GM21515 (cell line): ENCODE measurements at regions not wholly inside any gene's neighbourhood (a gene's known extent, or its start where the extent isn't known, plus 50 kb on each side); places are given as distances from the start of the nearest gene placed in this dataset.
"Not testable (repeated sequence)": the region's sequence is repeated elsewhere in the genome, so short reads cannot be mapped to it uniquely, and the experiment has no call there.

Experiments
- ATAC-seq: cut with Tn5 transposase; IDR thresholded peaks from one replicate; pipeline ENCODE4 v1.9.1; 2021; ENCODE audit not compliant: unreplicated experiment

DNA sequence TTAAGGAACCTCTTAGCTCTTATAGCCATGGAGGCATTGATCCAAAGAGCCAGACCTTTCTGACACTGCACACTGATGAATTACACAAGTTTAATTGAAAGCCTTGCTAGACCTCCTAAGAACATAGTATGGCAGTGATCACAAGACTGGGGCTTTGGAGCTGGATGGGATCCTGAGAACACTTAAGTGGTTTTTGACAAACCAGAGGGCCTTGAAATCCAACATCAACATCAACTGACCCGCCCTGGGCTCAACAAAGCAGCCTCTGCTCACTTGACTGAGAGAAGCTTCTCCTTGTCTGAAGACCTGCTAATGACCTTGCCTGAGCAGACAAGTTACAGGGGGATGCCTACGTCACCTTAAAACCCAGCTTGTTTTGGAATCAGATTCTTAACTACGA is 257.6 kb downstream of the KLF13 start:
- ATAC-seq: no peak

- no peak for ATAC-seq
These were observed 258.6 kb downstream of the KLF13 start for GRCh38 chr15:31585240-31585639.

DNA sequence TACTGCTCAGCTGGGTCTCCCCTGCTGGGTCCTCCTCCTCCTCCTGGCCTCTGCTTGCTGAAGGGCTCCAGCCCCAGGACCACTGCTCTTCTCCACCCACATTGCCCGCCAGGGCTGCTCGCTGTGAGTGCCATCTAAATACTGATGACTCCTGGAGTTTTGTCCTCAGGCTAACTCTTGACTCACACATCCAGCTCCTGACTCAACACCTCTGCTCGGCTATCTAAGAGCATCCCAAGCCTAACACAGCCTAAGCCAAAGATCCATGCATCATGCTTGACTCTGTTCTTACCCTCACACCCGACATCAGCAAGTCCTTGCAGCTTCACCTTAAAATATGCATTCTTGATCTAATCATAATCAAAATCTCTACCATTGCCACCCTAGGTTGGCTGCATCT is 260.2 kb downstream of the KLF13 start:
- ATAC-seq: no peak

GRCh38 chr15:31587583-31587982 is 260.9 kb downstream of the KLF13 start:
- no peak for ATAC-seq

DNA sequence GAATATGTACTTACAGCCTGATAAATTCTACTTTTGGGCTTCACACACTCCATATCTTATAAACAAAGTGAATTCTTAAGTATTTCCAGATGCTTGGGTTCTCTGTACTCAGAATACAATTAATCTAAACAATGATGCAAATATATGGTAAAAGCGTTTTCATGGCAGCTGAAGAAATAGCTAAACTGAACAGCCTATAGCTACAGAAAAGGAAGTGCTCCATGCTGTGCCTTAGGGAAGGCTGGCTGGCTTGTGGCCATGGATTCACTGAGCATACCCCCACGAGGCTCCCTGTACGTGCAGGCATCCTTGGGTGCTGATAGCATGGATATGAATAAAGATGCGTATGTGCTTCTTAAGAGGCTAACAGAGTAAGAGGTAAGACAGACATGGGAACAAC is 264.0 kb downstream of the KLF13 start:
- no peak for ATAC-seq

DNA sequence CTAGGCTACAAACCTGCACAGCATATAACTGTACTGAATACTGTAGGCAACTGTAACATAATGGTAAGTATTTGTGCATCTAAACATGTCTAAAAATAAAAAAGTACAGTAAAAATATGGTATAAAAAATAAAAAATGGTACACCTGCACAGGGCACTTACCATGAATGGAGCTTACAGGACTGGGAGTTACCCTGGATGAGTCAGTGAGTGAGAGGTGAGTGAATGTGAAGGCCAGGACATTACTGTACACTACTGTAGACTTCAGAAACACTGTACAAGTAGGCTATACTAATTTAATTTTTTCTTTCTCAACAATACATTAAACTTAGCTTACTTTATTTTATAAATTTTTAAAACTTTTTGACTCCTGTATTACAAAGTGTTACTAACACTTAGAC is 265.3 kb downstream of the KLF13 start:
- ATAC-seq: no peak

DNA sequence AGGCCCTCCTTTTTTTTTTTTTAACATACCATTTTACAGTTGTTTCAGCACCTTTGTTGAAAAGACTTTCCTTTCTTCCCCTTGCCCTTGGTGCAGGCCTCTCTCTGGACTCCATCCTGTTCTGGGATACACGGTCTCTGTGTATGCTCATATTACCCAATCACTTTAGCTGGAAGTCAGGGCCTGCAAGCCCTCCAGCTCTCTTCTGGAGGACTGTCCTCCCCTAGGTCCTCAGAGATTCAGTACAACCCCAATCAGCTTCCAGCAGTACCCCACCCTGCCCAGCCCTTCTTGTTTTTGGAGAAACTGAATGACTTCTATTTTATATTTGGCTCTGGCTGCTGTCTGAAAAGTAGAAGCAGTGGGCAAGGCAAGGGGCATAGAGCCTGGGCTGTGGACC is 270.8 kb downstream of the KLF13 start:
- no peak for ATAC-seq

GRCh38 chr15:31598620-31599019 is 272.0 kb downstream of the KLF13 start:
- ATAC-seq: no peak

GRCh38 chr15:31605467-31605931 is 278.9 kb downstream of the KLF13 start:
- no peak for ATAC-seq

DNA sequence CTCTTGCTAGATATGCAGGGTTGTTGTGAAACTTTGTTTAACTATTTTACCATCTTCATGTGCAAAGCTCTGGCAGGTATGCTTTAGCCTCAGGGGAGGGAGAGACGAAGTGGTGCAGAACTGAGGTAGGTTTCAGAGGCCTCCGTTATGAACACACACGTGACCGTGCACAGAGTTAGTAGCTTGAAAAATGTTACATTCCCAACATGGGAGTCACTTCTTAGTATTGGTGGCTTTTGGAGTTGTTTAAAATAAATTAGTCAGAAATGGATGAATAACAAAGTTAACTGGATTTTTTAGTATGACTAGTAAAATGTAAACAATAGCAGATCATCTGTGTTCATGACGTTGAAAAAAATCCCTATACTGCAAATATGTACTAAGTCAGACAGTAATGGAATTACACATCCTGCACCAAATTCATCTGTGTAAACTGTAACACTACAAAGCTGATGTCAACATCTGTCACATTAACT is 279.6 kb downstream of the KLF13 start:
- ATAC-seq: no peak

- ATAC-seq: no peak
These were observed 280.4 kb downstream of the KLF13 start for GRCh38 chr15:31606931-31607497.

GRCh38 chr15:31607656-31608055 is 281.0 kb downstream of the KLF13 start:
- no peak for ATAC-seq

DNA sequence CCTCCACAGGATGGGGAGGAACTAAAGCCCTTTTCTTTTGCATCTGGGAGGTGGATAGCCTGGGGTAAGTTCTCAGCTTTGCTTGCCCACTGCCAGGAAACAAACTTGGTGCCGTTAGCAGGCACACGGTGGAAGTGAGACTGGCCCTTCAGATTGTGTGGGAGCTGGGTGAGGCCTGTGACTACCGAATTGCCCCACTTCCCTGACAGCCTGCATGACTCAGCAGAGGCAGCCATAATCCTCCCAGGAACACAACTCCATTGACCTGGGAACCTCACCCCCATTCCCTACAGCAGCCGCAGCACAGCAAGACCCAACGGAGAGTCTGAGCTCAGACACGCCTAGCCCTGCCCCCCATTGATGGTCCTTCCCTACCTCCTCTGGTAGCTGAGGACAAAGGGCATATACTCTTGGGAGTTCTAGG is 282.6 kb downstream of the KLF13 start:
- no peak for ATAC-seq

DNA sequence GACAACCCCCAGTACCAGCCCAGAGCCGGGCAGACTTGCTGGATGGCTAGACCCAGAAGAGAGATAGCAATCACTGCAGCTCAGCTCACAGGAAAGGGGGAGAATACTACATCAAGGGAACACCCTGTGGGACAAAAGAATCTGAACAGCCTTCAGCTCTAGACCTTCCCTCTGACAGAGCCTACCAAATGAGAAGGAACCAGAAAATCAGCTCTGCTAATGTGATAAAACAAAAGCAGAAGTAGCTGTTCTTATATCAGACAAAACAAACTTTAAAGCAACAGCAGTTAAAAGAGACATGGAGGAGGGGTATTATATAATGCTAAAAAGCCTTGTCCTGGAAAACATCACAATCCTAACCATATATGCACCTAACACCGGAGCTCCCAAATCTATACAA is 283.3 kb downstream of the KLF13 start:
- no peak for ATAC-seq

GRCh38 chr15:31615643-31616415 is 289.2 kb downstream of the KLF13 start:
- no peak for ATAC-seq

DNA sequence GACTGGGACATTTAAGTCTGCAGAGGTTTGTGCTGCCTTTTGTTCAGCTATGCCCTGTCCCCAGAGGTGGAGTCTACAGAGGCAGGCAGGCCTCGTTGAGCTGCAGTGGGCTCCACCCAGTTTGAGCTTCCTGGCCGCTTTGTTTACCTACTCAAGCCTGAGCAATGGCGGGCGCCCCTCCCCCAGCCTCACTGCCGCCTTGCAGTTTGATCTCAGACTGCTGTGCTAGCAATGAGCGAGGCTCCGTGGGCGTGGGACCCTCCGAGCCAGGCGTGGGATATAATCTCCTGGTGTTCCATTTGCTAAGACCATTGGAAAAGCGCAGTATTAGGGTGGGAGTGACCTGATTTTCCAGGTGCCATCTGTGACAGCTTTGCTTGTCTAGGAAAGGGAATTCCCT is 296.7 kb downstream of the KLF13 start:
- not testable (repeated sequence) for ATAC-seq

- not testable (repeated sequence) for ATAC-seq
These were observed 297.5 kb downstream of the KLF13 start for GRCh38 chr15:31624115-31624514.

GRCh38 chr15:31635715-31636114 is 309.1 kb downstream of the KLF13 start:
- not testable (repeated sequence) for ATAC-seq

GRCh38 chr15:31636911-31637310 is 310.3 kb downstream of the KLF13 start:
- not testable (repeated sequence) for ATAC-seq

- not testable (repeated sequence) for ATAC-seq
These were observed 317.3 kb downstream of the KLF13 start for GRCh38 chr15:31643955-31644354.

GRCh38 chr15:31644761-31645160 is 318.1 kb downstream of the KLF13 start:
- ATAC-seq: not testable (repeated sequence)

- not testable (repeated sequence) for ATAC-seq
These were observed 320.7 kb downstream of the KLF13 start for GRCh38 chr15:31647337-31647826.
